Body of pancreas (tissue), 4 donors: ENCODE measurements at regions not wholly inside any gene's neighbourhood (a gene's known extent, or its start where the extent isn't known, plus 50 kb on each side); places are given as distances from the start of the nearest gene placed in this dataset.

Source experiments
- ATAC-seq: fragments of 150-250 bp; one replicate; pipeline ENCODE4 v1.9.1; 2016
- DNase-seq, 4 donors: peaks; one replicate each; pipeline ENCODE4 v3.0.0-alpha.2; 2019
- H3K27ac ChIP-seq, 4 donors: fragments of 200-600 bp; sonication (generic); 1 replicate in 3 of 4; 2 replicates in 1 of 4; pipeline versions ENCODE4 v1.5.1 to v1.6.1; 2016 to 2019; ENCODE audit warnings: mild to moderate bottlenecking in 1 of 4, mixed read lengths in 1 of 4, moderate library complexity in 1 of 4
- H3K27me3 ChIP-seq, 2 donors: fragments of 200-600 bp; sonication (generic); one replicate each; pipeline ENCODE4 v1.6.0; 2016; ENCODE audit warnings: mild to moderate bottlenecking in 1 of 2
- H3K36me3 ChIP-seq, 2 donors: fragments of 200-600 bp; sonication (generic); replicated peaks in 1 of 2; 2 replicates each; pipeline ENCODE4 v1.5.1; 2016; ENCODE audit warnings: low read depth in 2 of 2; ENCODE audit not compliant: insufficient read depth in 1 of 2
- H3K4me1 ChIP-seq: fragments of 200-600 bp; sonication (generic); one replicate; pipeline ENCODE4 v1.6.0; 2016
- H3K4me3 ChIP-seq, 2 donors: fragments of 200-600 bp; sonication (generic); 1 replicate in 1 of 2; 2 replicates in 1 of 2; pipeline ENCODE4 v1.5.1; 2016 to 2019
- H3K9me3 ChIP-seq, 3 donors: fragments of 200-600 bp; sonication (generic); 1 replicate in 2 of 3; 2 replicates in 1 of 3; pipeline ENCODE4 v1.5.1; 2016
- CTCF ChIP-seq, 7 experiments: fragments of 450-650 bp in 4 of 7; fragments of 200-600 bp in 3 of 7; sonication (generic) in 3 of 7; IDR thresholded peaks; one replicate each; pipeline ENCODE4 v1.5.1; 2016 to 2019; ENCODE audit warnings: antibody characterized with exemption in 7 of 7
- POLR2A ChIP-seq, 3 donors: fragments of 450-650 bp; IDR thresholded peaks; one replicate each; pipeline ENCODE4 v1.6.1; 2016; ENCODE audit warnings: antibody characterized with exemption in 3 of 3, mild to moderate bottlenecking in 2 of 3
- WGBS, 2 donors: methylation state at CpG; one replicate each; pipeline ENCODE4 v1.1.5; 2017; 5-methylcytosine and 5-hydroxymethylcytosine counted together
- intact Hi-C: fragments of 100-400 bp; cut with DNase I; formaldehyde crosslinking; loops from one replicate; pipeline ENCODE4 v1.15.1; 2023

DNA sequence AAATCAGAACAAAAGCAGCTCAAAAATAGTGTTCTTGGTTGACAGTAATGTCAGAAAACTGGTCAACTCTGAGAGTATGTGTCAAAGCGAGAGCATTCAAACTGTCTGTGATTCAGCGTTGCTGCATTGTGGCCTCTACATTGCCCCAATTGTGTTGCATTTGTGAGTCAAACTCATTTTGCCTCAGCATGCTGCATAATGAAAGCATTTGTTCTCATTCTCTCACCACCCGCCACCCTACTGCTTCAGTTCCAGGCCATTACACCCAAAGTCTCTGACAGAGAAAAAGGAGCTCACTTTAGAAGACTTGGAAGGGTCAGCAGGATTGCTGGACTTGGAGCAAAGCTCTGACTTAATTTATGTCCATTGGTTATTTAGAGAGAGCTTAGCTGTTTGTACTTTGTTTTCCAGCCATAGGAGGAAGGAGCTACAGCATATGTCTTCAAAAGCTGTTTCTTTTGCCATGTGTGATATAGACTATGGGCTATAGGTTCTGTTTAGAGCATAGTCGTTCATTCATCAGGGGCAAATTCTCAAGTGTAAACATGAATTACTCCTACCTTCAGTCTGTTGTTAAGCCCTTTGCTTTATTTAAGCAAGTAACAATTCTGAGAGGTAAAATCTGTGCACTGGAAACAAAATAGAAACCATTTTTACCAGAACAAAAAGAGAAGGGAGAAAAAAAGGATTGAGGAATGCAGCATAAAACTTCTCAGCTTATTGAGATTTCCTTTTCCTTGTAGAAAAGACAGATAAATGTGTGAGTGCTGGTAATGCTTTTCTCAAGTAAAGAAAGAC, 153.4 kb upstream of the ANK2 start:
- ATAC-seq (no peak), DNase-seq (no peak)
- Histone ChIP-seq H3K27me3 (no peaks in the 10 kb centered on the region), H3K27ac (no peak overlapping the region), H3K36me3 (no peaks in the 10 kb centered on the region), H3K4me3 (no peak overlapping the region), H3K9me3 (no peaks in the 10 kb centered on the region), H3K4me1 (no peaks in the 10 kb centered on the region)
- TF ChIP-seq POLR2A (IDR thresholded peaks at IDR 0.05) = no peak
- TF ChIP-seq CTCF (IDR thresholded peaks at IDR 0.05) = no peak
- WGBS, 2 donors = 65% methylated on average over 4 of the region's 4 CpGs
- intact Hi-C loops = no loop called here

GRCh38 chr4:112896609-112897190, 152.8 kb upstream of the ANK2 start:
- TF ChIP-seq POLR2A (IDR thresholded peaks at IDR 0.05) = no peak
- no peaks in the 10 kb centered on the region for H3K4me1 ChIP-seq
- no peak for DNase-seq
- no peaks in the 10 kb centered on the region for H3K36me3 ChIP-seq
- H3K27ac ChIP-seq = no peak overlapping the region
- no peaks in the 10 kb centered on the region for H3K9me3 ChIP-seq
- WGBS, 2 donors = 51 to 55% methylated on average over 9 of the region's 9 CpGs
- no peaks in the 10 kb centered on the region for H3K27me3 ChIP-seq
- no peak for ATAC-seq
- intact Hi-C loops = no loop called here
- no peak overlapping the region for H3K4me3 ChIP-seq

- intact Hi-C loops = no loop called here
- Histone ChIP-seq H3K27ac (no peak overlapping the region), H3K36me3 (no peaks in the 10 kb centered on the region), H3K4me1 (no peaks in the 10 kb centered on the region), H3K4me3 (no peak overlapping the region), H3K9me3 (no peaks in the 10 kb centered on the region), H3K27me3 (no peaks in the 10 kb centered on the region)
- WGBS, 2 donors = 31 to 45% methylated on average over 2 of the region's 2 CpGs
- ATAC-seq (no peak), DNase-seq (no peak)
- TF ChIP-seq POLR2A (IDR thresholded peaks at IDR 0.05) (no peak), CTCF (IDR thresholded peaks at IDR 0.05) (no peak)
These were observed 151.9 kb upstream of the ANK2 start for GRCh38 chr4:112897543-112897942.

- H3K4me3 ChIP-seq = no peak overlapping the region
- TF ChIP-seq POLR2A (IDR thresholded peaks at IDR 0.05) = no peak
- no peak for TF ChIP-seq CTCF (IDR thresholded peaks at IDR 0.05)
- no peak for ATAC-seq
- no peaks in the 10 kb centered on the region for H3K36me3 ChIP-seq
- no peaks in the 10 kb centered on the region for H3K27me3 ChIP-seq
- no peaks in the 10 kb centered on the region for H3K4me1 ChIP-seq
- no peak overlapping the region for H3K27ac ChIP-seq
- H3K9me3 ChIP-seq = no peaks in the 10 kb centered on the region
- 36 to 47% methylated on average over 4 of the region's 4 CpGs for WGBS, 2 donors
- intact Hi-C loops = no loop called here
- DNase-seq = no peak
These were observed 150.9 kb upstream of the ANK2 start for GRCh38 chr4:112898357-112899141.

DNA sequence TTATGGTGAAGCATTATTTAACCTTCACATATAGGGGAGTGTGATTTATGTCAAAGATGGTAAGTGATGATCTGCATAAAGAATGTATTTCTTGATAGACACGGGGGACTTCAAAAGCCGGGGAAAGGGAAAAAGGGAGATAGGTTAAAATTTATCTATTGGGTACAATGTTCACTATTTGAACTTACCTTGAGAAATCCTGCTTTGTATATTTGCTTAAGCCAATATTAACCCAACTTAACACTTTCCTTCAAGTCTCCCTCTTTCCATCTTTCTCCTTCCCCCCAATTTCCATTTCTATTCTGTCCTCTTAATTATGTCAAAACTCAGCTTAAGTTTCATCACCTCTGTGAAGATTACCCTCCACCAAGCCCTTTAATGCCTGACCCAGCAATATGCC, 149.0 kb upstream of the ANK2 start:
- H3K27ac ChIP-seq = no peak overlapping the region
- 14 to 18% methylated on average over 2 of the region's 2 CpGs for WGBS, 2 donors
- TF ChIP-seq CTCF (IDR thresholded peaks at IDR 0.05) = no peak
- TF ChIP-seq POLR2A (IDR thresholded peaks at IDR 0.05) = no peak
- no peaks in the 10 kb centered on the region for H3K27me3 ChIP-seq
- no peaks in the 10 kb centered on the region for H3K4me1 ChIP-seq
- H3K9me3 ChIP-seq = no peaks in the 10 kb centered on the region
- ATAC-seq (no peak), DNase-seq (no peak)
- intact Hi-C loops = no loop called here
- no peak overlapping the region for H3K4me3 ChIP-seq
- H3K36me3 ChIP-seq = no peaks in the 10 kb centered on the region
